Gastroesophageal sphincter (tissue), 3 donors: ENCODE measurements at regions not wholly inside any gene's neighbourhood (a gene's known extent, or its start where the extent isn't known, plus 50 kb on each side); places are given as distances from the start of the nearest gene placed in this dataset.

Source experiments
- CTCF ChIP-seq, 4 experiments: fragments of 200-600 bp in 2 of 4; fragments of 450-650 bp in 2 of 4; sonication (generic) in 1 of 4; IDR thresholded peaks; one replicate each; pipeline ENCODE4 v1.5.1; 2017 to 2019; ENCODE audit warnings: antibody characterized with exemption in 4 of 4, mild to moderate bottlenecking in 2 of 4, moderate library complexity in 2 of 4
- EP300 ChIP-seq: sonication (generic); formaldehyde crosslinking; IDR thresholded peaks from one replicate; pipeline ENCODE4 v1.6.1; 2017; ENCODE audit warnings: antibody characterized with exemption, mild to moderate bottlenecking
- POLR2A ChIP-seq, 2 donors: fragments of 450-650 bp; IDR thresholded peaks; one replicate each; pipeline ENCODE4 v1.6.1; 2017; ENCODE audit warnings: antibody characterized with exemption in 2 of 2, mild to moderate bottlenecking in 2 of 2, moderate library complexity in 1 of 2
- POLR2AphosphoS5 ChIP-seq: sonication (generic); formaldehyde crosslinking; IDR thresholded peaks from one replicate; pipeline ENCODE4 v1.6.1; 2017; ENCODE audit warnings: antibody characterized with exemption

- TF ChIP-seq POLR2AphosphoS5: no peak
- TF ChIP-seq CTCF (IDR thresholded peaks at IDR 0.05): no peak
- TF ChIP-seq POLR2A (IDR thresholded peaks at IDR 0.05): no peak
- TF ChIP-seq EP300: no peak
Measured at GRCh38 chr4:184313702-184314659, 96.3 kb upstream of the ENPP6 start.
